IMR-90 (cell line): ENCODE measurements at regions not wholly inside any gene's neighbourhood (a gene's known extent, or its start where the extent isn't known, plus 50 kb on each side); places are given as distances from the start of the nearest gene placed in this dataset.

Experiments
- ATAC-seq: fragments of 200-7000 bp; cut with Tn5 transposase; 2 replicates; pipeline ENCODE4 v1.9.1; 2020; ENCODE audit warnings: low read depth, mild to moderate bottlenecking, moderate library complexity
- BruUV-seq: library from RNA; stranded (reverse); fragments of 400-500 nt; replicated peaks from 2 replicates; lab custom pipeline; 2021; lab: Mats Ljungman, UMichigan
- CTCF ChIA-PET: fragments of 300-600 bp; formaldehyde crosslinking; extraction: SDS; loops from one replicate; lab custom pipeline; 2021; ENCODE audit warnings: antibody characterized with exemption; lab: Yijun Ruan, JAX
- POLR2A ChIA-PET: fragments of 300-600 bp; sonication (Branson Sonifier 250); formaldehyde crosslinking; loops from one replicate; lab custom pipeline; 2022; ENCODE audit warnings: antibody characterized with exemption; ENCODE audit not compliant: unreplicated experiment; lab: Charles Lee
- DNase-seq: peaks from one replicate; pipeline ENCODE4 v3.0.0; 2013
- H2AFZ ChIP-seq: replicated peaks from 2 replicates; pipeline ENCODE3; 2013; ENCODE audit warnings: low read length, mild to moderate bottlenecking; ENCODE audit not compliant: poor library complexity
- H2AK5ac ChIP-seq: 2 replicates; pipeline ENCODE4 v1.6.1; 2013; ENCODE audit warnings: low read depth, low read length, inconsistent platforms
- H2AK9ac ChIP-seq: replicated peaks from 2 replicates; pipeline ENCODE3; 2013; ENCODE audit warnings: mild to moderate bottlenecking, low read depth, low read length, moderate library complexity; ENCODE audit not compliant: poor library complexity
- H2BK120ac ChIP-seq: 2 replicates; pipeline ENCODE4 v1.6.1; 2013; ENCODE audit warnings: low read depth, low read length, inconsistent platforms
- H2BK15ac ChIP-seq: 3 replicates; pipeline ENCODE4 v1.6.1; 2013; ENCODE audit warnings: low read depth, low read length, inconsistent platforms
- H2BK20ac ChIP-seq: 2 replicates; pipeline ENCODE4 v1.6.1; 2013; ENCODE audit warnings: low read depth, mild to moderate bottlenecking, inconsistent platforms, low read length, moderate library complexity
- H2BK5ac ChIP-seq: 2 replicates; pipeline ENCODE4 v1.6.1; 2013; ENCODE audit warnings: mild to moderate bottlenecking, low read depth, low read length, inconsistent platforms; ENCODE audit not compliant: poor library complexity, severe bottlenecking
- H3K14ac ChIP-seq: replicated peaks from 2 replicates; pipeline ENCODE4 v1.6.1; 2013; ENCODE audit warnings: low read depth, low read length, inconsistent platforms
- H3K18ac ChIP-seq: 2 replicates; pipeline ENCODE4 v1.6.1; 2013; ENCODE audit warnings: low read depth, low read length, control low read depth
- H3K23ac ChIP-seq: 2 replicates; pipeline ENCODE4 v1.6.1; 2013; ENCODE audit warnings: low read depth, low read length, inconsistent platforms
- H3K27ac ChIP-seq: 2 replicates; pipeline ENCODE4 v1.5.1; 2013; ENCODE audit warnings: mild to moderate bottlenecking, control low read depth, low read length; ENCODE audit not compliant: insufficient read depth
- H3K27me3 ChIP-seq: 2 replicates; pipeline ENCODE4 v1.6.1; 2013; ENCODE audit warnings: low read length; ENCODE audit not compliant: control insufficient read depth, insufficient read depth
- H3K36me3 ChIP-seq: 2 replicates; pipeline ENCODE4 v1.6.1; 2013; ENCODE audit warnings: low read length, mixed read lengths; ENCODE audit not compliant: control insufficient read depth, insufficient read depth
- H3K4ac ChIP-seq: 2 replicates; pipeline ENCODE4 v1.6.1; 2013; ENCODE audit warnings: low read depth, low read length, inconsistent platforms
- H3K4me1 ChIP-seq: 2 replicates; pipeline ENCODE4 v1.6.1; 2013; ENCODE audit warnings: low read length, mixed read lengths; ENCODE audit not compliant: control insufficient read depth, insufficient read depth
- H3K4me2 ChIP-seq: 2 replicates; pipeline ENCODE4 v1.6.1; 2013; ENCODE audit warnings: low read depth, mild to moderate bottlenecking, control low read depth, low read length, moderate library complexity
- H3K4me3 ChIP-seq: 2 replicates; pipeline ENCODE4 v1.5.1; 2013; ENCODE audit warnings: low read depth, mild to moderate bottlenecking, control low read depth, low read length, moderate library complexity; ENCODE audit not compliant: insufficient read depth
- H3K56ac ChIP-seq: 2 replicates; pipeline ENCODE4 v1.6.1; 2013; ENCODE audit warnings: low read length, inconsistent platforms; ENCODE audit not compliant: insufficient read depth; ENCODE audit errors: extremely low read depth
- H3K79me1 ChIP-seq, 2 experiments: 2 replicates each; pipeline ENCODE4 v1.6.1; 2013; ENCODE audit warnings: low read length in 2 of 2, inconsistent platforms in 1 of 2, low read depth in 1 of 2
- H3K9ac ChIP-seq: 2 replicates; pipeline ENCODE4 v1.6.1; 2013; ENCODE audit warnings: low read depth, low read length, control low read depth
- H3K9me1 ChIP-seq: 2 replicates; pipeline ENCODE4 v1.6.1; 2013; ENCODE audit warnings: low read length, inconsistent platforms; ENCODE audit not compliant: insufficient read depth
- H3K9me3 ChIP-seq: 2 replicates; pipeline ENCODE4 v1.6.1; 2013; ENCODE audit warnings: low read length; ENCODE audit not compliant: control insufficient read depth, insufficient read depth
- H4K20me1 ChIP-seq: 2 replicates; pipeline ENCODE4 v1.6.1; 2013; ENCODE audit warnings: low read length, inconsistent platforms; ENCODE audit not compliant: insufficient read depth
- H4K5ac ChIP-seq: 2 replicates; pipeline ENCODE4 v1.6.1; 2013; ENCODE audit warnings: mild to moderate bottlenecking, low read depth, low read length, control low read depth
- H4K8ac ChIP-seq, 2 experiments: 2 replicates each; pipeline ENCODE4 v1.6.1; 2013; ENCODE audit warnings: low read depth in 2 of 2, low read length in 2 of 2, control low read depth in 1 of 2, inconsistent platforms in 1 of 2
- H4K91ac ChIP-seq: 2 replicates; pipeline ENCODE4 v1.6.1; 2013; ENCODE audit warnings: low read depth, low read length, inconsistent platforms; ENCODE audit not compliant: insufficient read depth
- BHLHE40 ChIP-seq: fragments of 150-350 bp; IDR thresholded peaks from 2 replicates; pipeline ENCODE4 v1.6.1; 2016; ENCODE audit warnings: mild to moderate bottlenecking, low read depth, low read length
- CEBPB ChIP-seq: IDR thresholded peaks from 2 replicates; pipeline ENCODE4 v1.6.1; 2012; ENCODE audit warnings: low read depth, low read length, improper control_type of control experiment
- CHD1 ChIP-seq: IDR thresholded peaks from 2 replicates; pipeline ENCODE4 v1.6.1; 2012; ENCODE audit warnings: low read depth, low read length, improper control_type of control experiment
- FOS ChIP-seq: fragments of 150-350 bp; IDR thresholded peaks from 2 replicates; pipeline ENCODE4 v1.6.1; 2016; ENCODE audit warnings: low read depth, low read length
- MAFK ChIP-seq: IDR thresholded peaks from 2 replicates; pipeline ENCODE4 v1.6.1; 2012; ENCODE audit warnings: low read depth, low read length, improper control_type of control experiment
- MAZ ChIP-seq: IDR thresholded peaks from 2 replicates; pipeline ENCODE4 v1.6.1; 2012; ENCODE audit warnings: low read depth, mild to moderate bottlenecking, low read length, improper control_type of control experiment, moderate library complexity, borderline replicate concordance
- MXI1 ChIP-seq: IDR thresholded peaks from 2 replicates; pipeline ENCODE4 v1.6.1; 2012; ENCODE audit warnings: low read depth, mild to moderate bottlenecking, low read length, moderate library complexity, borderline replicate concordance
- NFE2L2 ChIP-seq: fragments of 150-350 bp; IDR thresholded peaks from 2 replicates; pipeline ENCODE4 v1.6.1; 2016; ENCODE audit warnings: low read depth, mild to moderate bottlenecking, low read length
- POLR2A ChIP-seq: IDR thresholded peaks from 2 replicates; pipeline ENCODE4 v1.6.1; 2012; ENCODE audit warnings: mild to moderate bottlenecking, low read depth, low read length
- RAD21 ChIP-seq: IDR thresholded peaks from 2 replicates; pipeline ENCODE4 v1.6.1; 2012; ENCODE audit warnings: low read length, improper control_type of control experiment
- RCOR1 ChIP-seq: IDR thresholded peaks from 2 replicates; pipeline ENCODE4 v1.6.1; 2012; ENCODE audit warnings: mild to moderate bottlenecking, low read length, improper control_type of control experiment; ENCODE audit not compliant: insufficient replicate concordance
- RFX5 ChIP-seq: IDR thresholded peaks from 2 replicates; pipeline ENCODE4 v1.8.0; 2012; ENCODE audit warnings: low read depth, mild to moderate bottlenecking, low read length, moderate library complexity
- SMC3 ChIP-seq: fragments of 150-350 bp; IDR thresholded peaks from 2 replicates; pipeline ENCODE4 v1.6.1; 2016; ENCODE audit warnings: low read depth, mild to moderate bottlenecking, antibody characterized with exemption, low read length, moderate library complexity
- WGBS, 2 experiments: methylation state at CpG; one replicate each; pipeline versions ENCODE4 v1.1.5 to v1.1.7; 2013; ENCODE audit warnings: missing lambda C conversion rate in 2 of 2; ENCODE audit not compliant: insufficient read length in 1 of 2; ENCODE audit errors: extremely low coverage in 2 of 2; 5-methylcytosine and 5-hydroxymethylcytosine counted together
- dilution Hi-C: fragments of 300-500 bp; cut with HindIII; formaldehyde crosslinking; loops from one replicate; pipeline ENCODE4 v1.14.3; 2018; ENCODE audit warnings: low sequenced_read_pairs; ENCODE audit not compliant: unreplicated experiment
- in situ Hi-C: fragments of 300-500 bp; cut with MboI; formaldehyde crosslinking; loops from 3 replicates; pipeline ENCODE4 v1.14.3; 2019; ENCODE audit warnings: low sequenced_read_pairs, inconsistent platforms, mixed read lengths
- intact Hi-C: fragments of 100-400 bp; cut with micrococcal nuclease; formaldehyde crosslinking; loops from 2 replicates; pipeline ENCODE4 v1.10.0; 2022
- TF ChIP-seq, protein P1 (sequence below): conservative IDR thresholded peaks from 2 replicates; pipeline ENCODE4 v1.5.1; 2012; ENCODE audit warnings: mild to moderate bottlenecking, low read depth, low read length, improper control_type of control experiment
- TF ChIP-seq, protein P2 (sequence below): fragments of 150-350 bp; IDR thresholded peaks from 2 replicates; pipeline ENCODE4 v1.6.1; 2017; ENCODE audit warnings: mild to moderate bottlenecking, antibody characterized with exemption, low read length, low read depth
- TF ChIP-seq, protein P3 (sequence below): fragments of 150-350 bp; IDR thresholded peaks from 2 replicates; pipeline ENCODE4 v1.6.1; 2016; ENCODE audit warnings: low read depth, mild to moderate bottlenecking, low read length, moderate library complexity, borderline replicate concordance

DNA sequence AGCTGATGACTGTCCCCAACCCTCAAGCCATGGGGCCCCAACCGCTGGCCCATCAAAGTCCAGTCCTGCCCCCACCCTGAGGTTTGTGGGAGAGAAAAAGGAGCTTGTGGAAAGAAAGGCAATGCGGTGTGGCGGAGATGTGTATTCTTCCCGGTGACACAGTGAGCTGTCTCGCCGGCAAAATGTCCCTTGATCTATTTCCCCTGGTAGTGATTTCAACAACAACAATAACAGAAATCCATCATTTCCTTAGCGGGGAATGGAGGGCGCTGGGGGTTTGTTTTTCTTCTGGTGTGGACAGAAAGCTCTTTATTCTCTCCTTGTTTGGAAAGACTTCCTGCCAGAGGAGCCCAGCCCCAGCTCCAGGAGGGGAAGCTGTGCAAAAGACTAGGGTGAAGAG is 93.7 kb upstream of the LHX5 start:
- Histone ChIP-seq H2BK15ac (no peak overlapping the region), H2BK5ac (no peak overlapping the region), H2AK5ac (no peak overlapping the region), H2BK120ac (no peak overlapping the region), H3K4ac (no peak overlapping the region), H3K27ac (no peak overlapping the region), H3K4me3 (no peak overlapping the region), H4K20me1 (no peaks in the 10 kb centered on the region), H3K23ac (no peak overlapping the region), H3K9me1 (no peaks in the 10 kb centered on the region), H3K4me1 (no peaks in the 10 kb centered on the region), H3K36me3 (no peaks in the 10 kb centered on the region), H2AK9ac (no peak overlapping the region), H3K9ac (no peak overlapping the region), H2BK20ac (no peak overlapping the region), H3K4me2 (no peak overlapping the region), H3K56ac (no peak overlapping the region), H2AFZ (no peak overlapping the region), H3K9me3 (no peaks in the 10 kb centered on the region), H3K79me1 (no peaks in the 10 kb centered on the region), H3K27me3 (no peaks in the 10 kb centered on the region), H4K91ac (no peak overlapping the region), H3K18ac (no peak overlapping the region), H3K14ac (no peak overlapping the region), H4K8ac (no peak overlapping the region), H4K5ac (no peak overlapping the region)
- TF ChIP-seq MXI1 (no peak), CEBPB (no peak), NFE2L2 (no peak), RCOR1 (no peak), CHD1 (no peak), MAZ (no peak), RFX5 (no peak), RAD21 (no peak), FOS (no peak), MAFK (no peak), BHLHE40 (no peak), SMC3 (no peak), POLR2A (no peak)
- TF ChIP-seq, protein P1, sequence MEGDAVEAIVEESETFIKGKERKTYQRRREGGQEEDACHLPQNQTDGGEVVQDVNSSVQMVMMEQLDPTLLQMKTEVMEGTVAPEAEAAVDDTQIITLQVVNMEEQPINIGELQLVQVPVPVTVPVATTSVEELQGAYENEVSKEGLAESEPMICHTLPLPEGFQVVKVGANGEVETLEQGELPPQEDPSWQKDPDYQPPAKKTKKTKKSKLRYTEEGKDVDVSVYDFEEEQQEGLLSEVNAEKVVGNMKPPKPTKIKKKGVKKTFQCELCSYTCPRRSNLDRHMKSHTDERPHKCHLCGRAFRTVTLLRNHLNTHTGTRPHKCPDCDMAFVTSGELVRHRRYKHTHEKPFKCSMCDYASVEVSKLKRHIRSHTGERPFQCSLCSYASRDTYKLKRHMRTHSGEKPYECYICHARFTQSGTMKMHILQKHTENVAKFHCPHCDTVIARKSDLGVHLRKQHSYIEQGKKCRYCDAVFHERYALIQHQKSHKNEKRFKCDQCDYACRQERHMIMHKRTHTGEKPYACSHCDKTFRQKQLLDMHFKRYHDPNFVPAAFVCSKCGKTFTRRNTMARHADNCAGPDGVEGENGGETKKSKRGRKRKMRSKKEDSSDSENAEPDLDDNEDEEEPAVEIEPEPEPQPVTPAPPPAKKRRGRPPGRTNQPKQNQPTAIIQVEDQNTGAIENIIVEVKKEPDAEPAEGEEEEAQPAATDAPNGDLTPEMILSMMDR: no peak
- TF ChIP-seq, protein P2, sequence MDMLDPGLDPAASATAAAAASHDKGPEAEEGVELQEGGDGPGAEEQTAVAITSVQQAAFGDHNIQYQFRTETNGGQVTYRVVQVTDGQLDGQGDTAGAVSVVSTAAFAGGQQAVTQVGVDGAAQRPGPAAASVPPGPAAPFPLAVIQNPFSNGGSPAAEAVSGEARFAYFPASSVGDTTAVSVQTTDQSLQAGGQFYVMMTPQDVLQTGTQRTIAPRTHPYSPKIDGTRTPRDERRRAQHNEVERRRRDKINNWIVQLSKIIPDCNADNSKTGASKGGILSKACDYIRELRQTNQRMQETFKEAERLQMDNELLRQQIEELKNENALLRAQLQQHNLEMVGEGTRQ: no peak
- TF ChIP-seq, protein P3, sequence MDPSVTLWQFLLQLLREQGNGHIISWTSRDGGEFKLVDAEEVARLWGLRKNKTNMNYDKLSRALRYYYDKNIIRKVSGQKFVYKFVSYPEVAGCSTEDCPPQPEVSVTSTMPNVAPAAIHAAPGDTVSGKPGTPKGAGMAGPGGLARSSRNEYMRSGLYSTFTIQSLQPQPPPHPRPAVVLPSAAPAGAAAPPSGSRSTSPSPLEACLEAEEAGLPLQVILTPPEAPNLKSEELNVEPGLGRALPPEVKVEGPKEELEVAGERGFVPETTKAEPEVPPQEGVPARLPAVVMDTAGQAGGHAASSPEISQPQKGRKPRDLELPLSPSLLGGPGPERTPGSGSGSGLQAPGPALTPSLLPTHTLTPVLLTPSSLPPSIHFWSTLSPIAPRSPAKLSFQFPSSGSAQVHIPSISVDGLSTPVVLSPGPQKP: no peak
- dilution Hi-C loops: no loop called here
- POLR2A ChIA-PET: no interaction called here
- no TSS peak for BruUV-seq
- DNase-seq: no peak
- in situ Hi-C loops: no loop called here
- no CpG with 5 or more reads among the region's 8 CpGs for WGBS, 2 experiments
- intact Hi-C loops: no loop called here
- no peak for ATAC-seq
- CTCF ChIA-PET: no interaction called here
